ENCODE measurements at regions not wholly inside any gene's neighbourhood (a gene's known extent, or its start where the extent isn't known, plus 50 kb on each side); places are given as distances from the start of the nearest gene placed in this dataset.

DNA sequence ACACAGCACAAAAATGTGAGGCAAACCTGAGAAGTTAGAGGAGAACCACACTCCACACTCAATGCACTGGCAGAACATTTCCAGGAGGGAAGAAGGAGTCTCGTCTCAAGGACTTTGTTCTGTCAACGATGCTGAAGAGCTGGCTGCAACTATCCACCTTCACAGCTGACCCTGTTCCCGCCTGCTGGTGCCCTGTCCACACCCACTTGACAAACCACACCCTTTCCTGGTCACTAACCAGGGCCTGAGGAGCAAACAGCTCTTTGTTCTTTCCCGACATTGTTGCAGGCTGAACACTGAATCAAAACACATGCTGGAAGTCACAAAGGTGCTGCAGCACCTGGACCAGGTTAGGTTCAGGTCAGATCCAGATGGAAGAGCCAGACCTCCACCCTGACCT is 92.6 kb upstream of the ARRDC4 start:
- POLR2A ChIA-PET: no interaction called here
- CTCF ChIA-PET: interaction anchor here (0.9 kb wide), 1 partner anchor 310 kb away, joined by 3 read pairs; no protein-coding TSS in a partner anchor
- DNase-seq (ENCODE audit: low spot score) (no peak), ATAC-seq (peak; percentile 39; the same call in 1 of the 2 replicates)
- TF ChIP-seq, protein P1, sequence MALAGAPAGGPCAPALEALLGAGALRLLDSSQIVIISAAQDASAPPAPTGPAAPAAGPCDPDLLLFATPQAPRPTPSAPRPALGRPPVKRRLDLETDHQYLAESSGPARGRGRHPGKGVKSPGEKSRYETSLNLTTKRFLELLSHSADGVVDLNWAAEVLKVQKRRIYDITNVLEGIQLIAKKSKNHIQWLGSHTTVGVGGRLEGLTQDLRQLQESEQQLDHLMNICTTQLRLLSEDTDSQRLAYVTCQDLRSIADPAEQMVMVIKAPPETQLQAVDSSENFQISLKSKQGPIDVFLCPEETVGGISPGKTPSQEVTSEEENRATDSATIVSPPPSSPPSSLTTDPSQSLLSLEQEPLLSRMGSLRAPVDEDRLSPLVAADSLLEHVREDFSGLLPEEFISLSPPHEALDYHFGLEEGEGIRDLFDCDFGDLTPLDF (CRISPR knock-in tag; IDR thresholded peaks at IDR 0.05): no peak
- TF ChIP-seq ZNF416 (CRISPR knock-in tag; IDR thresholded peaks at IDR 0.05): no peak
- TF ChIP-seq, protein P2, sequence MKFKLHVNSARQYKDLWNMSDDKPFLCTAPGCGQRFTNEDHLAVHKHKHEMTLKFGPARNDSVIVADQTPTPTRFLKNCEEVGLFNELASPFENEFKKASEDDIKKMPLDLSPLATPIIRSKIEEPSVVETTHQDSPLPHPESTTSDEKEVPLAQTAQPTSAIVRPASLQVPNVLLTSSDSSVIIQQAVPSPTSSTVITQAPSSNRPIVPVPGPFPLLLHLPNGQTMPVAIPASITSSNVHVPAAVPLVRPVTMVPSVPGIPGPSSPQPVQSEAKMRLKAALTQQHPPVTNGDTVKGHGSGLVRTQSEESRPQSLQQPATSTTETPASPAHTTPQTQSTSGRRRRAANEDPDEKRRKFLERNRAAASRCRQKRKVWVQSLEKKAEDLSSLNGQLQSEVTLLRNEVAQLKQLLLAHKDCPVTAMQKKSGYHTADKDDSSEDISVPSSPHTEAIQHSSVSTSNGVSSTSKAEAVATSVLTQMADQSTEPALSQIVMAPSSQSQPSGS (CRISPR knock-in tag; IDR thresholded peaks at IDR 0.05; ENCODE audit: borderline replicate concordance, low read depth): no peak
- TF ChIP-seq ZNF317 (CRISPR knock-in tag; IDR thresholded peaks at IDR 0.05; ENCODE audit: borderline replicate concordance, low read depth): no peak
- no peak for TF ChIP-seq IRF2 (CRISPR knock-in tag; IDR thresholded peaks at IDR 0.05; ENCODE audit: borderline replicate concordance, low read depth)
- no peak for TF ChIP-seq NR2C2 (CRISPR knock-in tag; IDR thresholded peaks at IDR 0.05)
- no peak for TF ChIP-seq JUN (CRISPR knock-in tag; IDR thresholded peaks at IDR 0.05)
- TF ChIP-seq FOXK1 (CRISPR knock-in tag; IDR thresholded peaks at IDR 0.05): no peak
- no peak for TF ChIP-seq MXD4 (CRISPR knock-in tag; IDR thresholded peaks at IDR 0.05; ENCODE audit: borderline replicate concordance)
- no peak for TF ChIP-seq OVOL2 (CRISPR knock-in tag; IDR thresholded peaks at IDR 0.05; ENCODE audit: borderline replicate concordance)
- TF ChIP-seq KAT7 (CRISPR knock-in tag; IDR thresholded peaks at IDR 0.05; ENCODE audit: borderline replicate concordance): no peak
- TF ChIP-seq, protein P3, sequence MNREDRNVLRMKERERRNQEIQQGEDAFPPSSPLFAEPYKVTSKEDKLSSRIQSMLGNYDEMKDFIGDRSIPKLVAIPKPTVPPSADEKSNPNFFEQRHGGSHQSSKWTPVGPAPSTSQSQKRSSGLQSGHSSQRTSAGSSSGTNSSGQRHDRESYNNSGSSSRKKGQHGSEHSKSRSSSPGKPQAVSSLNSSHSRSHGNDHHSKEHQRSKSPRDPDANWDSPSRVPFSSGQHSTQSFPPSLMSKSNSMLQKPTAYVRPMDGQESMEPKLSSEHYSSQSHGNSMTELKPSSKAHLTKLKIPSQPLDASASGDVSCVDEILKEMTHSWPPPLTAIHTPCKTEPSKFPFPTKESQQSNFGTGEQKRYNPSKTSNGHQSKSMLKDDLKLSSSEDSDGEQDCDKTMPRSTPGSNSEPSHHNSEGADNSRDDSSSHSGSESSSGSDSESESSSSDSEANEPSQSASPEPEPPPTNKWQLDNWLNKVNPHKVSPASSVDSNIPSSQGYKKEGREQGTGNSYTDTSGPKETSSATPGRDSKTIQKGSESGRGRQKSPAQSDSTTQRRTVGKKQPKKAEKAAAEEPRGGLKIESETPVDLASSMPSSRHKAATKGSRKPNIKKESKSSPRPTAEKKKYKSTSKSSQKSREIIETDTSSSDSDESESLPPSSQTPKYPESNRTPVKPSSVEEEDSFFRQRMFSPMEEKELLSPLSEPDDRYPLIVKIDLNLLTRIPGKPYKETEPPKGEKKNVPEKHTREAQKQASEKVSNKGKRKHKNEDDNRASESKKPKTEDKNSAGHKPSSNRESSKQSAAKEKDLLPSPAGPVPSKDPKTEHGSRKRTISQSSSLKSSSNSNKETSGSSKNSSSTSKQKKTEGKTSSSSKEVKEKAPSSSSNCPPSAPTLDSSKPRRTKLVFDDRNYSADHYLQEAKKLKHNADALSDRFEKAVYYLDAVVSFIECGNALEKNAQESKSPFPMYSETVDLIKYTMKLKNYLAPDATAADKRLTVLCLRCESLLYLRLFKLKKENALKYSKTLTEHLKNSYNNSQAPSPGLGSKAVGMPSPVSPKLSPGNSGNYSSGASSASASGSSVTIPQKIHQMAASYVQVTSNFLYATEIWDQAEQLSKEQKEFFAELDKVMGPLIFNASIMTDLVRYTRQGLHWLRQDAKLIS (CRISPR knock-in tag; IDR thresholded peaks at IDR 0.05; ENCODE audit: borderline replicate concordance): no peak
- TF ChIP-seq, protein P4, sequence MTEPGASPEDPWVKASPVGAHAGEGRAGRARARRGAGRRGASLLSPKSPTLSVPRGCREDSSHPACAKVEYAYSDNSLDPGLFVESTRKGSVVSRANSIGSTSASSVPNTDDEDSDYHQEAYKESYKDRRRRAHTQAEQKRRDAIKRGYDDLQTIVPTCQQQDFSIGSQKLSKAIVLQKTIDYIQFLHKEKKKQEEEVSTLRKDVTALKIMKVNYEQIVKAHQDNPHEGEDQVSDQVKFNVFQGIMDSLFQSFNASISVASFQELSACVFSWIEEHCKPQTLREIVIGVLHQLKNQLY (CRISPR knock-in tag; IDR thresholded peaks at IDR 0.05): no peak
- no peak for TF ChIP-seq ZNF219 (CRISPR knock-in tag; IDR thresholded peaks at IDR 0.05; ENCODE audit: borderline replicate concordance)
- Mint-ChIP-seq H3K9me3 (peaks cover 8% of the 10 kb centered on the region; the same call in 1 of the 2 replicates), H3K4me3 (no peak overlapping the region), H3K4me1 (no peaks in the 10 kb centered on the region), H3K36me3 (no peaks in the 10 kb centered on the region), H3K27me3 (ENCODE audit: low read depth) (no peaks in the 10 kb centered on the region; the same call in 1 of the 2 replicates), H3K27ac (no peak overlapping the region)

DNA sequence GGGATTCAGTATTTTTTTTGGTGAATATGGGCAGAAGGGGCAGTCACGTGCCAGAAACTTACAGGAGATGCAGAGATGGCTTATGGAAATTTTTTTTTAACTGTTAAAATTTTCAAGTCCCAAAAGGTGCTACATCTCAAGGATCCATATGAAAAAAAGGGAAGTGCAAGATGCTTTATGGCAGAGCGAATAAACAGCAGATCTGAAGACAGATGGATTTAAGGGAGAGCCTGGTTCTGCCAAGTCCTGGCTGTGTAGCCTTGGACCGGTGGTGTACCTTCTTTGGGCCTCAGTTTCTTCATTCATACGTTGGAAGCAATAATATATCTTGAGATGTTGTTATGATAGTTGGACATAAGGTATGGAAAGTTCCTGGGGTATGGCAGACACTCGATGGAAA is 91.5 kb upstream of the ARRDC4 start:
- CTCF ChIA-PET: no interaction called here
- no peak for DNase-seq (ENCODE audit: low spot score)
- no peak overlapping the region for H3K27ac Mint-ChIP-seq
- H3K9me3 Mint-ChIP-seq: 0 out of 2 replicates have a peak, but pooled peaks cover 7% of the 10 kb centered on the region
- no peaks in the 10 kb centered on the region; the same call in 1 of the 2 replicates for H3K27me3 Mint-ChIP-seq (ENCODE audit: low read depth)
- H3K4me3 Mint-ChIP-seq: no peak overlapping the region
- POLR2A ChIA-PET: no interaction called here
- H3K4me1 Mint-ChIP-seq: no peaks in the 10 kb centered on the region
- no peak for ATAC-seq
- H3K36me3 Mint-ChIP-seq: no peaks in the 10 kb centered on the region
- TF ChIP-seq HMGA2 (CRISPR knock-in tag; IDR thresholded peaks at IDR 0.05): no peak
- no peak for TF ChIP-seq TEAD4 (CRISPR knock-in tag; IDR thresholded peaks at IDR 0.05)
- TF ChIP-seq NFATC4 (CRISPR knock-in tag; IDR thresholded peaks at IDR 0.05): no peak
- no peak for TF ChIP-seq TCF7 (CRISPR knock-in tag; IDR thresholded peaks at IDR 0.05; ENCODE audit: low read depth)
- no peak for TF ChIP-seq ELF4 (CRISPR knock-in tag; IDR thresholded peaks at IDR 0.05; ENCODE audit: low read depth)
- TF ChIP-seq, protein P5, sequence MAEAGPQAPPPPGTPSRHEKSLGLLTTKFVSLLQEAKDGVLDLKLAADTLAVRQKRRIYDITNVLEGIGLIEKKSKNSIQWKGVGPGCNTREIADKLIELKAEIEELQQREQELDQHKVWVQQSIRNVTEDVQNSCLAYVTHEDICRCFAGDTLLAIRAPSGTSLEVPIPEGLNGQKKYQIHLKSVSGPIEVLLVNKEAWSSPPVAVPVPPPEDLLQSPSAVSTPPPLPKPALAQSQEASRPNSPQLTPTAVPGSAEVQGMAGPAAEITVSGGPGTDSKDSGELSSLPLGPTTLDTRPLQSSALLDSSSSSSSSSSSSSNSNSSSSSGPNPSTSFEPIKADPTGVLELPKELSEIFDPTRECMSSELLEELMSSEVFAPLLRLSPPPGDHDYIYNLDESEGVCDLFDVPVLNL (CRISPR knock-in tag; IDR thresholded peaks at IDR 0.05; ENCODE audit: borderline replicate concordance, low read depth): no peak
- no peak for TF ChIP-seq ZNF138 (CRISPR knock-in tag; conservative IDR thresholded peaks at IDR 0.05)
- no peak for TF ChIP-seq ZNF416 (CRISPR knock-in tag; IDR thresholded peaks at IDR 0.05)
- TF ChIP-seq NR1H2 (CRISPR knock-in tag; IDR thresholded peaks at IDR 0.05): no peak
- TF ChIP-seq RELA (CRISPR knock-in tag; IDR thresholded peaks at IDR 0.05; ENCODE audit: borderline replicate concordance): no peak
- no peak for TF ChIP-seq ZNF317 (CRISPR knock-in tag; IDR thresholded peaks at IDR 0.05; ENCODE audit: borderline replicate concordance, low read depth)
- TF ChIP-seq, protein P6, sequence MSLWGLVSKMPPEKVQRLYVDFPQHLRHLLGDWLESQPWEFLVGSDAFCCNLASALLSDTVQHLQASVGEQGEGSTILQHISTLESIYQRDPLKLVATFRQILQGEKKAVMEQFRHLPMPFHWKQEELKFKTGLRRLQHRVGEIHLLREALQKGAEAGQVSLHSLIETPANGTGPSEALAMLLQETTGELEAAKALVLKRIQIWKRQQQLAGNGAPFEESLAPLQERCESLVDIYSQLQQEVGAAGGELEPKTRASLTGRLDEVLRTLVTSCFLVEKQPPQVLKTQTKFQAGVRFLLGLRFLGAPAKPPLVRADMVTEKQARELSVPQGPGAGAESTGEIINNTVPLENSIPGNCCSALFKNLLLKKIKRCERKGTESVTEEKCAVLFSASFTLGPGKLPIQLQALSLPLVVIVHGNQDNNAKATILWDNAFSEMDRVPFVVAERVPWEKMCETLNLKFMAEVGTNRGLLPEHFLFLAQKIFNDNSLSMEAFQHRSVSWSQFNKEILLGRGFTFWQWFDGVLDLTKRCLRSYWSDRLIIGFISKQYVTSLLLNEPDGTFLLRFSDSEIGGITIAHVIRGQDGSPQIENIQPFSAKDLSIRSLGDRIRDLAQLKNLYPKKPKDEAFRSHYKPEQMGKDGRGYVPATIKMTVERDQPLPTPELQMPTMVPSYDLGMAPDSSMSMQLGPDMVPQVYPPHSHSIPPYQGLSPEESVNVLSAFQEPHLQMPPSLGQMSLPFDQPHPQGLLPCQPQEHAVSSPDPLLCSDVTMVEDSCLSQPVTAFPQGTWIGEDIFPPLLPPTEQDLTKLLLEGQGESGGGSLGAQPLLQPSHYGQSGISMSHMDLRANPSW (CRISPR knock-in tag; conservative IDR thresholded peaks at IDR 0.05; ENCODE audit: low read depth): no peak
- TF ChIP-seq GRHL2 (CRISPR knock-in tag; IDR thresholded peaks at IDR 0.05; ENCODE audit: insufficient replicate concordance, severe bottlenecking): no peak

All from WTC11 (cell line).